ENCODE measurements at regions not wholly inside any gene's neighbourhood (a gene's known extent, or its start where the extent isn't known, plus 50 kb on each side); places are given as distances from the start of the nearest gene placed in this dataset.

DNA sequence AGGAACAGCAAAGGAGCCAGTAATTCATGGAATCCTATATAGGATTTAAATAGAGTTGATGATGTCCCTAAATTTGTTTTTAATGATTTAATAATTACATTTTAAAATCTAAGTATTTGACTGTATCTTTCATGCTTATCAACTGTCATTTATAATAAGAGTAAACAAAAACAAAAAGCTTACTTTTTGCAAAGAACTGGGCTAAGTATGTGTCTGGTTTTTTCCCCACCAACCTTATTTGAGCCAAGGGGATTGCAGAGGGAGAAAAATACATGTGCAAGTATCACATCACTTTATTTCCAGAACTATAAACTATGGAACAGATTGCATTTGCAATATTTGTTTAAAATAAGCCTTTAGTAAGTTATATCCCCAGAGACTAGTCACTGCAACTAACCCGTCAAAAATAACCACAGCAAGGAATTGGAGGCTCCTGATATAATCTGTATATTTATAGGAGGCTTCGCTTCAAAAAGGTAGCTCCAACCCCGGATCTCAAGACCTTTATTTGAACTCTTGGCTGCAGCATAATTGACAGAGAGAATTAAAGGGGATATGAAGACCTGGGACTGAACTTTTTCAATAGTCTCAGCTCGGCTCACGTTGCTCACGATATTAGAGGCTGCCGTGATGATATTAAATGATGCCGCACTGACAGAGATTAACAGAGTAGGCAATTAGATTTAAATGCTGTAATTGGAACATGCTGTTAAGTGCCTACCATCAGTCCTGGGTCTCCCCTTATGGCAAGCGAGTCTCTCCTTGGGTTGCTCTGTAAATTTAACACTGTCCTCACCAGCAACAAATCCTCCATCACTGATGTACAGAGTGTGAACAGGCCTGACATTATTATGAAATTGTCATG is 329.1 kb upstream of the NFIA start:
- TF ChIP-seq POLR2AphosphoS5 (IDR thresholded peaks at IDR 0.05) (no peak), MXI1 (conservative IDR thresholded peaks at IDR 0.05; ENCODE audit: poor library complexity, severe bottlenecking) (no peak), EZH2 (IDR thresholded peaks at IDR 0.05; ENCODE audit: borderline replicate concordance, insufficient read depth, low read length, poor library complexity, severe bottlenecking) (no peak), REST (IDR thresholded peaks at IDR 0.05; ENCODE audit: borderline replicate concordance) (no peak), RAD21 (conservative IDR thresholded peaks at IDR 0.05) (no peak), EP300 (conservative IDR thresholded peaks at IDR 0.05; ENCODE audit: poor library complexity, severe bottlenecking) (no peak), SMC3 (conservative IDR thresholded peaks at IDR 0.05; ENCODE audit: poor library complexity) (no peak), TAF1 (IDR thresholded peaks at IDR 0.05; ENCODE audit: low read depth) (no peak)
- TF ChIP-seq, protein P1, sequence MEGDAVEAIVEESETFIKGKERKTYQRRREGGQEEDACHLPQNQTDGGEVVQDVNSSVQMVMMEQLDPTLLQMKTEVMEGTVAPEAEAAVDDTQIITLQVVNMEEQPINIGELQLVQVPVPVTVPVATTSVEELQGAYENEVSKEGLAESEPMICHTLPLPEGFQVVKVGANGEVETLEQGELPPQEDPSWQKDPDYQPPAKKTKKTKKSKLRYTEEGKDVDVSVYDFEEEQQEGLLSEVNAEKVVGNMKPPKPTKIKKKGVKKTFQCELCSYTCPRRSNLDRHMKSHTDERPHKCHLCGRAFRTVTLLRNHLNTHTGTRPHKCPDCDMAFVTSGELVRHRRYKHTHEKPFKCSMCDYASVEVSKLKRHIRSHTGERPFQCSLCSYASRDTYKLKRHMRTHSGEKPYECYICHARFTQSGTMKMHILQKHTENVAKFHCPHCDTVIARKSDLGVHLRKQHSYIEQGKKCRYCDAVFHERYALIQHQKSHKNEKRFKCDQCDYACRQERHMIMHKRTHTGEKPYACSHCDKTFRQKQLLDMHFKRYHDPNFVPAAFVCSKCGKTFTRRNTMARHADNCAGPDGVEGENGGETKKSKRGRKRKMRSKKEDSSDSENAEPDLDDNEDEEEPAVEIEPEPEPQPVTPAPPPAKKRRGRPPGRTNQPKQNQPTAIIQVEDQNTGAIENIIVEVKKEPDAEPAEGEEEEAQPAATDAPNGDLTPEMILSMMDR (IDR thresholded peaks at IDR 0.05; ENCODE audit: poor library complexity, severe bottlenecking): no peak
- Histone ChIP-seq H4K20me1 (ENCODE audit: insufficient read depth) (no peaks in the 10 kb centered on the region), H3K79me2 (replicated peaks; ENCODE audit: insufficient read depth, low read length) (no peaks in the 10 kb centered on the region), H3K9me2 (ENCODE audit: insufficient read depth, low read length) (no peaks in the 10 kb centered on the region), H3K27me3 (ENCODE audit: insufficient read depth, low read depth, low read length) (no peaks in the 10 kb centered on the region), H3K4me3 (ENCODE audit: low read length) (peak overlapping the region; percentile 7), H3K27ac (ENCODE audit: low read length) (no peak overlapping the region), H3K4me2 (ENCODE audit: low read length) (peak overlapping the region; percentile 5), H2AFZ (ENCODE audit: low read depth, low read length) (no peak overlapping the region), H3K9me3 (ENCODE audit: low read length) (no peaks in the 10 kb centered on the region), H3K9ac (ENCODE audit: low read length) (no peak overlapping the region), H3K36me3 (ENCODE audit: insufficient read depth, low read length) (no peaks in the 10 kb centered on the region), H3F3A (ENCODE audit: insufficient read depth, low read length, poor library complexity, severe bottlenecking) (no peaks in the 10 kb centered on the region)

- H3K4me2 ChIP-seq (ENCODE audit: low read length): no peak overlapping the region
- TF ChIP-seq RAD21 (conservative IDR thresholded peaks at IDR 0.05) (no peak), SMC3 (conservative IDR thresholded peaks at IDR 0.05; ENCODE audit: poor library complexity) (no peak), EZH2 (IDR thresholded peaks at IDR 0.05; ENCODE audit: borderline replicate concordance, insufficient read depth, low read length, poor library complexity, severe bottlenecking) (no peak), REST (IDR thresholded peaks at IDR 0.05; ENCODE audit: borderline replicate concordance) (no peak), EP300 (conservative IDR thresholded peaks at IDR 0.05; ENCODE audit: poor library complexity, severe bottlenecking) (no peak), MXI1 (conservative IDR thresholded peaks at IDR 0.05; ENCODE audit: poor library complexity, severe bottlenecking) (no peak), POLR2AphosphoS5 (IDR thresholded peaks at IDR 0.05) (no peak), TAF1 (IDR thresholded peaks at IDR 0.05; ENCODE audit: low read depth) (no peak)
- TF ChIP-seq, protein P1 (IDR thresholded peaks at IDR 0.05; ENCODE audit: poor library complexity, severe bottlenecking): no peak
- H4K20me1 ChIP-seq (ENCODE audit: insufficient read depth): no peaks in the 10 kb centered on the region
- H3K4me3 ChIP-seq (ENCODE audit: low read length): no peak overlapping the region
- H3K9ac ChIP-seq (ENCODE audit: low read length): no peak overlapping the region
- no peaks in the 10 kb centered on the region for H3K79me2 ChIP-seq (replicated peaks; ENCODE audit: insufficient read depth, low read length)
- no peaks in the 10 kb centered on the region for H3F3A ChIP-seq (ENCODE audit: insufficient read depth, low read length, poor library complexity, severe bottlenecking)
- H3K27me3 ChIP-seq (ENCODE audit: insufficient read depth, low read depth, low read length): no peaks in the 10 kb centered on the region
- H3K27ac ChIP-seq (ENCODE audit: low read length): no peak overlapping the region
- H2AFZ ChIP-seq (ENCODE audit: low read depth, low read length): no peak overlapping the region
- H3K9me3 ChIP-seq (ENCODE audit: low read length): no peaks in the 10 kb centered on the region
- no peaks in the 10 kb centered on the region for H3K9me2 ChIP-seq (ENCODE audit: insufficient read depth, low read length)
- no peaks in the 10 kb centered on the region for H3K36me3 ChIP-seq (ENCODE audit: insufficient read depth, low read length)
Observed at GRCh38 chr1:60751306-60751705, 331.1 kb upstream of the NFIA start.
